ENCODE measurements at regions not wholly inside any gene's neighbourhood (a gene's known extent, or its start where the extent isn't known, plus 50 kb on each side); places are given as distances from the start of the nearest gene placed in this dataset.

DNA sequence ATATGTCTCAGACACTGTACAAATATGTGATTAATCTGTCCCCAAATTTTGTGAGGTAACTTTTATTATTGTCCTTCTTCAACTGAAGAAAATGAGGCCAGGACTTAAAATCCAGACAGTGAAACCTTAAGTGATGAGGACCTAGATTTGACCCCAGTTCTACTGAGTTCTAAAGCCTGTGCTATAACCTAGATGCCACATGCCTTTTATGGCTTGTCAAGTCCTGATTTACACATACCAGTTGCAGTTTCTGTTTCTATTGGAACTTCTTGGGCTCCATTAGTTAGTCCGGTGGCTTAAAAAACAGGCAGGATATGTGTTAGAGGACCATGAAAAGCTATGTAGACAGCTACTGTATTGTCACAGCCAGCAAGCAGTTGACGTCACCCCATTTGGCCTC is 436.5 kb upstream of the KLHL1 start:
- Histone ChIP-seq H3K36me3 (no peaks in the 10 kb centered on the region), H3K27me3 (no peaks in the 10 kb centered on the region), H3K27ac (no peak overlapping the region), H3K9me3 (no peaks in the 10 kb centered on the region), H3K4me1 (no peaks in the 10 kb centered on the region), H3K4me3 (no peak overlapping the region)
- intact Hi-C loops (cut with DNase I), result no loop called here
- TF ChIP-seq, protein P1, sequence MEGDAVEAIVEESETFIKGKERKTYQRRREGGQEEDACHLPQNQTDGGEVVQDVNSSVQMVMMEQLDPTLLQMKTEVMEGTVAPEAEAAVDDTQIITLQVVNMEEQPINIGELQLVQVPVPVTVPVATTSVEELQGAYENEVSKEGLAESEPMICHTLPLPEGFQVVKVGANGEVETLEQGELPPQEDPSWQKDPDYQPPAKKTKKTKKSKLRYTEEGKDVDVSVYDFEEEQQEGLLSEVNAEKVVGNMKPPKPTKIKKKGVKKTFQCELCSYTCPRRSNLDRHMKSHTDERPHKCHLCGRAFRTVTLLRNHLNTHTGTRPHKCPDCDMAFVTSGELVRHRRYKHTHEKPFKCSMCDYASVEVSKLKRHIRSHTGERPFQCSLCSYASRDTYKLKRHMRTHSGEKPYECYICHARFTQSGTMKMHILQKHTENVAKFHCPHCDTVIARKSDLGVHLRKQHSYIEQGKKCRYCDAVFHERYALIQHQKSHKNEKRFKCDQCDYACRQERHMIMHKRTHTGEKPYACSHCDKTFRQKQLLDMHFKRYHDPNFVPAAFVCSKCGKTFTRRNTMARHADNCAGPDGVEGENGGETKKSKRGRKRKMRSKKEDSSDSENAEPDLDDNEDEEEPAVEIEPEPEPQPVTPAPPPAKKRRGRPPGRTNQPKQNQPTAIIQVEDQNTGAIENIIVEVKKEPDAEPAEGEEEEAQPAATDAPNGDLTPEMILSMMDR (IDR thresholded peaks at IDR 0.05), result no peak
- ATAC-seq (no peak), DNase-seq (no peak)
- 63 to 76% methylated on average over 2 of the region's 2 CpGs for WGBS, 2 donors

DNA sequence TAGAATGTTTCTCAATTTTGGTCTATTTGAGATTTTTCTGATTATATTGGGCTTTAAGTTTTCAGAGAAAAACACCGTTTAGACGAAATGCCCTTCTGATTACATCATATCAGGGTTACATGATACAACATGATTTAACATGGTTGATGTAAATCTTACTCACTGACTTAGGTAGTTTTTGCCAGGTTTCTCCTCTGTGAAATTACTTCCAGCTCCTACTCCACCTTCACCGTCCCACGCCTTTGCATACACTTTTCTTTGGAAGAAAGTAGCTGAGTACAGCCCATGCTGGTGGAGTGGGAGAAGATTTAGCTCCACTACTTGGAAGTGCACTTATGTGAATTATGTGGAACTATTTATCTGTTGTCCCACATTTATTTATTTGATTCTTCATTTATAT is 433.2 kb upstream of the KLHL1 start:
- 83 to 85% methylated on average over 4 of the region's 4 CpGs for WGBS, 2 donors
- H3K4me1 ChIP-seq, result no peaks in the 10 kb centered on the region
- H3K4me3 ChIP-seq, result no peak overlapping the region
- ATAC-seq (no peak), DNase-seq (no peak)
- TF ChIP-seq, protein P1 (IDR thresholded peaks at IDR 0.05), result no peak
- no peaks in the 10 kb centered on the region for H3K27me3 ChIP-seq
- intact Hi-C loops (cut with DNase I), result no loop called here
- H3K36me3 ChIP-seq, result no peaks in the 10 kb centered on the region
- no peak overlapping the region for H3K27ac ChIP-seq
- H3K9me3 ChIP-seq, result no peaks in the 10 kb centered on the region

- Histone ChIP-seq H3K27ac (no peak overlapping the region), H3K9me3 (no peaks in the 10 kb centered on the region), H3K36me3 (no peaks in the 10 kb centered on the region), H3K4me1 (no peaks in the 10 kb centered on the region), H3K27me3 (no peaks in the 10 kb centered on the region), H3K4me3 (no peak overlapping the region)
- TF ChIP-seq, protein P1 (IDR thresholded peaks at IDR 0.05), result no peak
- intact Hi-C loops (cut with DNase I), result no loop called here
- ATAC-seq, result no peak
- 50 to 59% methylated on average over 3 of the region's 3 CpGs for WGBS, 2 donors
- no peak for DNase-seq
Observed at GRCh38 chr13:70534466-70534865, 426.2 kb upstream of the KLHL1 start.

- Histone ChIP-seq H3K9me3 (no peaks in the 10 kb centered on the region), H3K4me1 (no peaks in the 10 kb centered on the region), H3K4me3 (no peak overlapping the region), H3K27me3 (no peaks in the 10 kb centered on the region), H3K27ac (no peak overlapping the region), H3K36me3 (no peaks in the 10 kb centered on the region)
- TF ChIP-seq, protein P1 (IDR thresholded peaks at IDR 0.05), result no peak
- intact Hi-C loops (cut with DNase I), result no loop called here
- DNase-seq (no peak), ATAC-seq (no peak)
- 55 to 67% methylated on average over 2 of the region's 2 CpGs for WGBS, 2 donors
Observed at GRCh38 chr13:70529652-70530051, 421.4 kb upstream of the KLHL1 start.

DNA sequence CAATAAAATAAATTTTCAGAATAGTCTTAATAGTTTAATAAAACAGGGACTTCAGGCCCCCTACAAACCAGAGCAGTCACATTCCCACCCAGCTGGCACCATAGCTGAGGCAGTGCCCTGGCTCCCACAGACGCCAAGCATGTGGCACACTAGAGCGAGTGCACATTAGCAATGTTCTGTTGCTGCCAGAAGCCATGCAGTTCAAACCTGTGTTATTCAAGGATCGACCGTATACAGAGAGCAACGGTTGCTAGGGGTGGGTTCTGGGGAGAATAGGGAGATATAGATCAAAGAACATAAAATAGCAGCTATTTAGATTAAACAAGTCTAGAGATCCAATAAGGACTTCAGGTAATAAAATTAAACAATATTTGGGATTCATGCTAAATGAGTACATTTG is 419.3 kb upstream of the KLHL1 start:
- intact Hi-C loops (cut with DNase I), result no loop called here
- 80 to 86% methylated on average over 5 of the region's 5 CpGs for WGBS, 2 donors
- H3K4me3 ChIP-seq, result no peak overlapping the region
- DNase-seq (no peak), ATAC-seq (no peak)
- H3K27me3 ChIP-seq, result no peaks in the 10 kb centered on the region
- H3K4me1 ChIP-seq, result no peaks in the 10 kb centered on the region
- no peak overlapping the region for H3K27ac ChIP-seq
- TF ChIP-seq, protein P1 (IDR thresholded peaks at IDR 0.05), result no peak
- H3K36me3 ChIP-seq, result no peaks in the 10 kb centered on the region
- no peaks in the 10 kb centered on the region for H3K9me3 ChIP-seq
